Fibroblast of skin of right quadriceps (primary cell): ENCODE measurements at regions not wholly inside any gene's neighbourhood (a gene's known extent, or its start where the extent isn't known, plus 50 kb on each side); places are given as distances from the start of the nearest gene placed in this dataset.
"Not testable (repeated sequence)": the region's sequence is repeated elsewhere in the genome, so short reads cannot be mapped to it uniquely, and the experiment has no call there.

Source experiments
- DNase-seq: peaks from one replicate; pipeline ENCODE4 v3.0.0-alpha.2; 2013

- DNase-seq = no peak
These were observed 78.7 kb upstream of the LAPTM4A start for GRCh38 chr2:20130160-20130560.

GRCh38 chr2:20129331-20130159 lies 78.1 kb upstream of the LAPTM4A start:
- DNase-seq = no peak

DNA sequence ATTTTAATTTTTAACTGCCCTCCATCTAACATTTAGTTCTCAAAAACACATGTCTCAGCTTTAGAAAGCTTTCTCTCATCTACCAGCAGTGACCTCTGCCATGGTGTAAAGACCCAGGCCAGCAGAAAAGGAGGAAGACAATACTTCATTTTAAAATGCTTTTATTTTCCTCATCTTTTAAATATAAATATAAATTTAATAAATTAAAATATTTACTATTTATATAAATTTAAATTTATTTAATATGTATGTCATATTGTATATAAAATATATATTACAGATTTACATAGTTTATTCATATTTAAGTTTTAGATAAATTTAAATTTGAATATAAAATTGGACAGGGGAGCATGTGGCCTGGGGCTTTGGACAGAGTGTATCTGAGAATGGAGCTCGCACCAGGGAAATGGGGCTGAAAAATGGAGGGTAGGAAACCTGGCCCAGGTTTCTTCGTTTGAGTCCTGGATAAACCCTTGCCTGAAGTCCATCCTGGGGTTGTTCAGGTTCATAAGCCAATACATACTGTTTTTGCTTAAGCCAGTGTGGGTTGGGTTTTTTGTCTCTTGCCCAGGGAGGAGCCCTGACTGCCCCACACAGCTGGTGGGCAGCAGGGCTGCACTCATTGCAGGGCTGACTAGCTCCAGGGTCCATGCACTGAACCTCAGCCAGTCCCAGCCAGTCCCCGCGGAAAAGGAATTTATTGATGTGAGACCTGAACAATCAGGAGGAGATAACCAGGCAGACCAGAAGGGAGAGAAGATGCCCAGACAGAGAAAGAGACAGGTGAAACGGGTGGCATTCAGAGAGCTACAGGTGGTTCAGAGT lies 77.3 kb upstream of the LAPTM4A start:
- no peak for DNase-seq

DNA sequence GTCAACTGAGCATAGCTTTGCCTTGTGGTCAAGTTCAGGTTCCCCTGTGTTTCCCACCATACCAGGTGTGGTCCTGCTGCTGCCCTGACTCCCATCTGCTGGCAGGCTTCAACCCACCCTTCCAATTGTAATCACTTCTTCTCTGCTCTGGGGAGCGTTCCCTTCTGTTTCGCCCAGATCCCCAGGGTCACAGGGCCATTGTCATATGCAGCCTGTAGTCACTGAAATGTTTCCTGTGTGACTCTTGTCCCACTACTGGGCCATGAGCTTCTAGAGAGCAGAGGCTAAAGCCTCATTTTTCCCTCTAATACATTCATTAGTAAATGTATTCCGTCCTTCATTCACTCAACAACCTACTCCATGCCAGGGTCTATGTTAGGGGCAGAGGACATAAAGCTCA lies 75.0 kb upstream of the LAPTM4A start:
- no peak for DNase-seq

- DNase-seq = no peak
These were observed 74.6 kb upstream of the LAPTM4A start for GRCh38 chr2:20126040-20126439.

DNA sequence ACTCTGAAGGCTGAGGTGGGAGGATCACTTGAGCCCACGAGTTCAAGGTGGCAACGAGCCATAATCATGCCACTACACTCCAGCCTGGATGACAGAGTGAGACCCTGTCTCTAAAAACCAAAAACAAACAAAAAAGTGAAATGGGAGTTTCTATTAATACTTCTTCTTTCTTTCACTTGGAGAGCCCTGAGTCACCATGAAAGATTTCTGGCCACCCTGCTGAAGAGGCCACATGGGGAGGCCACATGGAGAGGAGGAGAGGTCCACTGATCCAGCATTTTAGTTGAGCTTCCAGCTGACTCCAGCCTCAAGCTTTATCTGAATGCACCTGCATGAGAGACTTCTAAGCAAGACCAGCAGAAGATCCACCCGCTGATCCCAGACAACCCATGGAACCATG lies 74.2 kb upstream of the LAPTM4A start:
- no peak for DNase-seq

DNA sequence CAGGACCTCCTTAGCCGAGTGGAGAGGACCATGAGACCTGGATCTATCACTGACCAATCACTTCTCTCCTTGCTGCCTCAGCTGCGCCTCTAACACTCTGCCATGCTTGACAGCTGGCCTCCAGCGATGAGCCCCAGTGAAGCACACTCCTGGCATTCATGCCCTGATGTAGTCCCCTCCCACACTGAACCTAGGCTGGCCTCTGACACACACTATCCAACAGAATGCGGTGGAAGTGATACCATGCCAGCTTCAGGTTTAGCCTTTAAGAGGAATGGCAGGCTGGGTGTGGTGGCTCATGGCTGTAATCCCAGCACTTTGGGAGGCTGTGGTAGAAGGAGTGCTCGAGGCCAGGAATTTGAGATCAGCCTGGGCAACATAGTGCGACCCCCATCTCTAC lies 73.7 kb upstream of the LAPTM4A start:
- DNase-seq = no peak

- DNase-seq = no peak
These were observed 72.6 kb upstream of the LAPTM4A start for GRCh38 chr2:20123871-20124594.

DNA sequence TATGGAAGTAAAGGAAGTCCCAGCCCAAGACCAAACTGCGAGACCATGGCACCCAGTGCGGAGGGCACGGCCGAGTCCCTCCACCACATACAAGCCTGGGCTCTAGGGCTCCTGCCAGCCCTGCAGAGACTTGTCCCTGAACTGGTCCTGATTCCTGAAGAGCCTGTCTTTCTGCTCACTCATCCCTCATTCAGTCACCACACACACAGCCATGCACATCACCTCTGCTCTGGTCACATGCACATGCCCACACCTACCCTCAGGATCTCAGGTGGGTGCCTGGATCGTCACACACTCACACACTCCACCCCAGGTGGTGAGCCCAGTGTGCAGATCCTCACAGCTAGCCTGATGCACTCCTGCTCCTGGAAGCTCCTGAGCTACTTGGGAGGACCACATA lies 71.4 kb upstream of the LAPTM4A start:
- no peak for DNase-seq

GRCh38 chr2:20120569-20121416 lies 69.4 kb upstream of the LAPTM4A start:
- no peak for DNase-seq

DNA sequence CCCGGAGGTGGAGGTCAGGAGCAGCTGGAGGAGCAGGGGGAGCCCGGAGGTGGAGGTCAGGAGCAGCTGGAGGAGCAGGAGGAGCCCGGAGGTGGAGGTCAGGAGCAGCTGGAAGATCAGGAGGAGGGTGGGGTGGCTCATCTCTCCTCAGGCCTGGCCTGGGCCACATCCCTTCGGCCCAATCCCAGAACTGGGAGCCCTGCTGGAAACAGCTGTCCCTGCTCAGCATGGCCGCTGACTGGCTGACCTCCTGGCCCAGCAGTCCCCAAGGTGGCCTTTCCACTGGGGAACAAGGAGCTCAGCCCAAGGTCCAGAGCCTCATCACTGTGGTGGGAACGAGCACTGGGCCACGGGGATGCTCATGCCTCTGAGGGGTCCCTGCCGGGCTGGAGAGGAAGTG lies 66.6 kb upstream of the LAPTM4A start:
- DNase-seq = no peak

DNA sequence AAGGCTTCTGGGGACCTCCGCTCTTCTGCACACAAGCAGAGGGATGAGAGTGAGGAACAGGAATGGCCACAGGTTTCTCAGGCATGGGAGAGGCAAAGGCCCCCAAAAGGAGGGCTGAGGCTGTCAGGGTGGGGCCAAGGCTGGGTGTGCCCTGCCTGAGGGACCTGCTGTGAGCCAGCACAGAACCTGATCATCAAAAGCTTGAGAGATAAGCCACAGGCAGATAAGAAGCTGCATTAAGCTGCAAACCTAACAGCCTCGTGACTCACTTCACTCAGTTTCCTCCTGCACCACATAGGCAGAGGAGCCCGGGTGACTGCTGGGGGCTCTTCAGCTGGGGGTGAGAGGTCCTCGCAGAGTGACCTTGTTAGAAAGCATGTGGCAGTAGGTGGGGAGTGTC lies 64.5 kb upstream of the LAPTM4A start:
- DNase-seq = no peak

DNA sequence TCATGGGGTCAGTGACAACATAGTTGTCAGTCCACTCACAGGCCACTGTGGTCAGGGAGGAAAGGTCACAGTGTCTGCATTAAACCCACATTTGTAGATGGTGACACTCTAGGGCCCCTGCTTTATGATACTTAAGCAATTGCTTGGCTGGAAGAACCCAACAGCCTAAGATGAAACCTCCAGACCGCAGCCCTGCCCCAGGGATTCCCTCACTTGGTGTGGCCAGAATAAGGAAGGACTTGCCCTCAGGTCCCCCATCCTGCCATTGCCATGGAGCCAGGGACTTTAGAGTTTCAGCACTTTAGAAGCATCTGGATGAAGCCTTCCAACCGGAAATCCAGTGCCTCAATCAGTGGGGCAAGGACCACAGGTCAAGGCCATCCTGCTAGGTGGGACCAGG lies 63.9 kb upstream of the LAPTM4A start:
- DNase-seq = no peak

DNA sequence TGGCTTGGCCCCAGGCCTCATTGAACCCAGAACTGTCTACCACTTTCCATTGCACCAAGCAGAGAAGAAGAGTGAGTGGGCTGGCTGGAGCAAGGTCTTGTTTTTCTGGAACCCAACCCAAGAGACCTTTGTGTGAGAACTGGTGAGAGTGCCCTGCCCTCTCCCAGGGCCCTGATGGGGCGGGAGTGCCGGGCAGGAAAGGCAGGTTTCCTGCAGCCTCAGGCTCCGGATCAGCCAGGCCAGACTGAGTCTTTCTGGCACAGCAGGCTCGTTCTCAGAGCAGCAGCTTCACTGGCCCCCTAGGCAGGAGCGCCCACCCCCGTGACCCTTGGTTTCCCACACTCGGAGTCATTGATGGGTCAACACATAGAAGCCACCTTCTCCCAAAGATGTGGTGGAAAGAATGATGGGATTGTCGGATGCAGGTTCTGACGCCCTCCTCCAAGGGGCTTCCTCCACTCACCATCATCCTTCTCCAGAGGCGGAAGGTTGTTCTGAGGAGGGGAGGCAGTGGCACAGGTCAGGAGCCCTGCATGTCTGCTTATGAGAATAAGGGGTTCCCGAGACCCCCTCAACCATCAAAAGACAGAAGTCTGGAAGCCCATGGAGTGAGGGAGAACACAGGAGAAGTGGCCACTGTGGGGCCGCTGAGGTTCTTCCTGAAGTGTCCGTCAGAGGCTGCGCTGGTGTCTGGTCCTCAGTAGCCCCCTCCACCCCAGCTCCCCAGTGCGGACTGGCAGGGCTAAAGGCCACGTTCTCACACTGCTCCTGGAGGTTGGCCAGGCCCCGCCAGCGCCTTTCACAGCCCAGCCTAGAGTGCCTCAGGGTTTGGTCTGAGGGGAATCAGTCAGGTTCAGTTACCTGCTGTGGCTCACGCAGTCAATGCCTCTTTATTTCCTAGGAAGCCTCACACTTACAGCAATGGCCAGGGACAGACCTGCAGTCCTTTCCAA lies 62.8 kb upstream of the LAPTM4A start:
- no peak for DNase-seq

DNA sequence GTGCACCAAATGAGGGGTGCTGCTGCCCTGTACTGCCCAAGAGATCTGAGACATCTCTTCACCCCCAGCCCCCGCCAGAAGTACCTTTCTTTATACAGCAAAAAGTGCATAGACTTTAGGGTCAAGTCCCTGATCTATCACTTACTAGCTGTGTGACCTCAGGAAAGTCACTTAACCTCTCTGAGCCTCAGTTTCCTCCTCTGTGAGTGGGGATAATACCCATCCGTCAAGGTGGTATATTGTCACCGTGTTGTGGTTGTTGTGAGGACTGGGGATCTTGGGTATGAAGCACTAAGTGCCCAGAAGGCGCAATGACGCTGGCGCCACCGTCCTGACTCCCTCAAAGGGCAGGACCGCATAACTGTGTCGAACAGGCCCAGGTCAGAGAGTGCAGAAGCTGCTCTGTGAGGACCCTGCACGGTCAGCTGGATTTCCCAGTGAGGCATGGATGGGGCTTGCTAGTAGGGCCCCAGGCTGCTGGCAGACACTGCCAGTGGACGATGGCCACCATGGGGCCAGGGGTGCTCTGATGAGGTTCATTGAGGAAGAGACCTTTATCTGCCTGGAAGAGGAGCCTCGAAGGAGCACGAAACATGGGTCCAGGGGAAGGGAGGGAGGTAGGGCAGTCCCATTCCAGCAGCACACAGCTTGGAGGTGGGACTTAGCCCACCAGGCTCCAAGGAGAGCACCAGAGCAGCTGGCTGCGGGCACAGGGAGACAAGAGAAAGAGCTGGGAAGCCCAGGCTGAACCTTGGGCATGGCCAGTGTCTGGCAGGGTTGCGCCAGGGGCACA lies 61.8 kb upstream of the LAPTM4A start:
- DNase-seq = no peak

DNA sequence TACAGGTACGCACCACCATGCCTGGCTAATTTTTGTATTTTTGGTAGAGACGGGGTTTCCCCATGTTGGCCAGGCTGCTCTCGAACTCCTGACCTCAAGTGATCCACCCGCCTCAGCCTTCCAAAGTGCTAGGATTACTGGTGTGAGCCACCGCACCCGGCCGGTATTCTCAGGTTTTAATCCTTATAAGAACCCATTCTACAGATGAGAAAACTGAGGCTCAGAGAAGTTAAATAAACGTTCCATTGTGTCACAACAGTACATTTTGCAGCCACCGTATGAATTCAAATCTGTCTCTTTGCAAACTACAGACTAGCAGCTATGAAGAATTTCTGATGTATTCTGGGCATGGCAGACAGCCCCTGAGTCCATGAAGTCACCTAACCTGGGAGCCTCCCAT lies 60.9 kb upstream of the LAPTM4A start:
- DNase-seq = not testable (repeated sequence)

- peak; percentile 24 for DNase-seq
These were observed 60.1 kb upstream of the LAPTM4A start for GRCh38 chr2:20111311-20112131.

GRCh38 chr2:20110876-20111275 lies 59.4 kb upstream of the LAPTM4A start:
- DNase-seq = no peak

DNA sequence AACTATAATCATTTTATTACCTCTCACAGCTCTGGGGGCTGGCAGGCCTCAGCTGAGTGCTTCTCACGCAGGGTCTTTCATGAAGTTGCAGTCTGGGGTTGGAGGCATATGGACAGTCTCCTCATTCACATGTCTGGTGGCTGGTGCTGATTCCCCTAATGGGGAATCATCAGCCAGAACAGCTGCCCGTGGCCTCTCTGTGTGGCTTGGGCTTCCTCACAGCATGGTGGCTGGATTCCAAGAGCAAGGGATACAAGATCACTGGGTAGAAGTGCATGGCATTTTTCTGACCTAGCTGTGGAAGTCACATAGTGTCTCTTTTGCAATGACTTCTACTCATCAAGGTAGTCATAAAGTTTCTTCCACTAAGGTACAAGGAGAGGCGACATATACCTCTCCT lies 59.0 kb upstream of the LAPTM4A start:
- no peak for DNase-seq
